Dedifferentiated amniotic fluid mesenchymal stem cell (primary cell): ENCODE measurements at regions not wholly inside any gene's neighbourhood (a gene's known extent, or its start where the extent isn't known, plus 50 kb on each side); places are given as distances from the start of the nearest gene placed in this dataset.

Experiments
- DNase-seq: peaks from one replicate; pipeline ENCODE4 v3.0.0-alpha.2; 2016; ENCODE audit errors: extremely low spot score

- no peak for DNase-seq
Measured at GRCh38 chr18:32621034-32621433, 150.4 kb upstream of the GAREM1 start.

GRCh38 chr18:32618546-32618945 lies 147.9 kb upstream of the GAREM1 start:
- DNase-seq, result no peak

- DNase-seq, result no peak
Measured at GRCh38 chr18:32613821-32614220, 143.1 kb upstream of the GAREM1 start.

- DNase-seq, result no peak
Measured at GRCh38 chr18:32612651-32613050, 142.0 kb upstream of the GAREM1 start.

- DNase-seq, result no peak
Measured at GRCh38 chr18:32610176-32610575, 139.5 kb upstream of the GAREM1 start.

GRCh38 chr18:32607816-32608215 lies 137.1 kb upstream of the GAREM1 start:
- DNase-seq, result no peak

GRCh38 chr18:32598144-32598543 lies 127.5 kb upstream of the GAREM1 start:
- DNase-seq, result no peak

- DNase-seq, result no peak
Measured at GRCh38 chr18:32596501-32596900, 125.8 kb upstream of the GAREM1 start.

- no peak for DNase-seq
Measured at GRCh38 chr18:32595832-32596231, 125.2 kb upstream of the GAREM1 start.

GRCh38 chr18:32588191-32588590 lies 117.5 kb upstream of the GAREM1 start:
- DNase-seq, result no peak

- DNase-seq, result no peak
Measured at GRCh38 chr18:32583431-32583830, 112.7 kb upstream of the GAREM1 start.

- DNase-seq, result no peak
Measured at GRCh38 chr18:32582455-32582854, 111.8 kb upstream of the GAREM1 start.

GRCh38 chr18:32577561-32577960 lies 106.9 kb upstream of the GAREM1 start:
- DNase-seq, result no peak

GRCh38 chr18:32576296-32576916 lies 105.7 kb upstream of the GAREM1 start:
- peak; percentile 16 for DNase-seq

- no peak for DNase-seq
Measured at GRCh38 chr18:32566960-32567359, 96.3 kb upstream of the GAREM1 start.

GRCh38 chr18:32553640-32554365 lies 83.1 kb upstream of the GAREM1 start:
- DNase-seq, result no peak

- DNase-seq, result no peak
Measured at GRCh38 chr18:32553174-32553573, 82.5 kb upstream of the GAREM1 start.

- DNase-seq, result peak; percentile 68
Measured at GRCh38 chr18:32552421-32553030, 81.8 kb upstream of the GAREM1 start.

- DNase-seq, result no peak
Measured at GRCh38 chr18:32550963-32551362, 80.3 kb upstream of the GAREM1 start.

- DNase-seq, result no peak
Measured at GRCh38 chr18:32549248-32550110, 78.8 kb upstream of the GAREM1 start.

GRCh38 chr18:32548688-32549087 lies 78.0 kb upstream of the GAREM1 start:
- DNase-seq, result no peak

- DNase-seq, result no peak
Measured at GRCh38 chr18:32545631-32546030, 74.9 kb upstream of the GAREM1 start.
